K562 (cell line): ENCODE measurements at regions not wholly inside any gene's neighbourhood (a gene's known extent, or its start where the extent isn't known, plus 50 kb on each side); places are given as distances from the start of the nearest gene placed in this dataset.

Experiments
- ATAC-seq: fragments of 200-7000 bp; cut with Tn5 transposase; 3 replicates; pipeline ENCODE4 v1.9.1; 2020; ENCODE audit warnings: moderate library complexity
- BruUV-seq: library from RNA; stranded (reverse); fragments of 400-500 nt; replicated peaks from 2 replicates; lab custom pipeline; 2021; lab: Mats Ljungman, UMichigan
- CTCF ChIA-PET: fragments of 300-600 bp; formaldehyde crosslinking; extraction: SDS; loops from one replicate; lab custom pipeline; 2021; ENCODE audit warnings: low intra/inter-chr PET ratio; lab: Yijun Ruan, JAX
- POLR2A ChIA-PET: fragments of 300-600, 350-650 bp; sonication (Branson Sonifier 250); formaldehyde crosslinking; extraction: SDS; loops from one replicate; lab custom pipeline; 2021; ENCODE audit warnings: antibody characterized with exemption, inconsistent platforms; lab: Yijun Ruan, JAX
- DNase-seq, 4 experiments: peaks; one replicate each; pipeline versions ENCODE4 v3.0.0 to v3.0.0-alpha.2; 2011 to 2018; ENCODE audit warnings: low spot score in 3 of 4, mixed read lengths in 3 of 4; ENCODE audit errors: extremely low read depth in 1 of 4
- FAIRE-seq: peaks from 2 replicates; lab custom pipeline; 2011; peaks lifted over from hg19 to GRCh38; lab: Jason Lieb, UNC
- H2AFZ ChIP-seq: 2 replicates; pipeline ENCODE4 v1.6.0; 2011; ENCODE audit warnings: low read depth, low read length, control low read depth, inconsistent platforms
- H3K27ac ChIP-seq: fragments of 200-600 bp; 3 replicates; pipeline ENCODE4 v1.8.0; 2011; ENCODE audit warnings: low read depth, mild to moderate bottlenecking, control low read depth, inconsistent platforms, low read length, moderate library complexity, mixed read lengths; ENCODE audit errors: extremely low read depth
- H3K27me3 ChIP-seq, 2 experiments: fragments of 300-600 bp in 1 of 2; 2 replicates in 1 of 2; 3 replicates in 1 of 2; pipeline versions ENCODE4 v1.6.0 to v1.8.0; 2011; ENCODE audit warnings: inconsistent platforms in 2 of 2, low read length in 2 of 2, mild to moderate bottlenecking in 1 of 2, mixed read lengths in 1 of 2, moderate library complexity in 1 of 2; ENCODE audit not compliant: control insufficient read depth in 2 of 2, insufficient read depth in 2 of 2
- H3K36me3 ChIP-seq: fragments of 300-600 bp; 3 replicates; pipeline ENCODE4 v1.8.0; 2011; ENCODE audit warnings: mild to moderate bottlenecking, low read length, inconsistent platforms; ENCODE audit not compliant: control insufficient read depth, insufficient read depth
- H3K4me1 ChIP-seq, 2 experiments: fragments of 200-600 bp in 1 of 2; replicated peaks in 1 of 2; 2 replicates in 1 of 2; 3 replicates in 1 of 2; pipeline versions ENCODE4 v1.5.1 to v1.8.0; 2011; ENCODE audit warnings: inconsistent platforms in 2 of 2, low read length in 2 of 2, mild to moderate bottlenecking in 1 of 2, mixed read lengths in 1 of 2, moderate library complexity in 1 of 2; ENCODE audit not compliant: control insufficient read depth in 2 of 2, insufficient read depth in 2 of 2
- H3K4me2 ChIP-seq: 2 replicates; pipeline ENCODE4 v1.6.1; 2011; ENCODE audit warnings: low read length, control low read depth, inconsistent platforms, mixed read lengths; ENCODE audit not compliant: insufficient read depth
- H3K4me3 ChIP-seq: fragments of 200-600 bp; sonication (generic), shearing (Covaris generic); 2 replicates; pipeline ENCODE4 v1.5.1; 2016; ENCODE audit warnings: control low read depth, inconsistent platforms
- H3K79me2 ChIP-seq: fragments of 200-600 bp; 3 replicates; pipeline ENCODE4 v1.8.0; 2011; ENCODE audit warnings: low read length, inconsistent platforms; ENCODE audit not compliant: control insufficient read depth, insufficient read depth
- H3K9ac ChIP-seq, 2 experiments: 2 replicates each; pipeline versions ENCODE4 v1.6.0 to v1.6.1; 2011; ENCODE audit warnings: low read depth in 2 of 2, low read length in 2 of 2, control low read depth in 1 of 2, inconsistent platforms in 1 of 2, mild to moderate bottlenecking in 1 of 2, mixed read lengths in 1 of 2; ENCODE audit not compliant: insufficient read depth in 1 of 2
- H3K9me1 ChIP-seq: one replicate; pipeline ENCODE4 v1.6.0; 2011; ENCODE audit warnings: inconsistent platforms, mild to moderate bottlenecking, low read length, moderate library complexity; ENCODE audit not compliant: control insufficient read depth, insufficient read depth
- H3K9me3 ChIP-seq: replicated peaks from 2 replicates; pipeline ENCODE4 v1.5.1; 2011; ENCODE audit warnings: low read depth, low read length, inconsistent platforms; ENCODE audit not compliant: control insufficient read depth, insufficient read depth
- H4K20me1 ChIP-seq: replicated peaks from 2 replicates; pipeline ENCODE4 v1.6.1; 2011; ENCODE audit warnings: low read length, inconsistent platforms, mixed read lengths; ENCODE audit not compliant: control insufficient read depth, insufficient read depth
- ARID3A ChIP-seq: IDR thresholded peaks from 2 replicates; pipeline ENCODE4 v1.6.1; 2012; ENCODE audit warnings: low read depth, low read length, improper control_type of control experiment, borderline replicate concordance
- CBX1 ChIP-seq: sonication (generic); IDR thresholded peaks from 2 replicates; pipeline ENCODE4 v1.6.1; 2016; ENCODE audit warnings: antibody characterized with exemption, low read depth, mild to moderate bottlenecking
- ZBTB11 ChIP-seq, 3 experiments: fragments of 200-800 bp in 1 of 3; fragments of 250-450 bp in 1 of 3; fragments of 450-650 bp in 1 of 3; sonication (Bioruptor Pico) in 1 of 3; sonication (Bioruptor generic) in 1 of 3; formaldehyde crosslinking in 1 of 3; IDR thresholded peaks; 2 replicates each; pipeline versions ENCODE4 v1.6.1 to v1.8.0; 2016 to 2022; ENCODE audit warnings: mild to moderate bottlenecking in 2 of 3, missing genetic modification characterization in 2 of 3, missing compliant biosample characterization in 1 of 3, moderate library complexity in 1 of 3
- ZNF76 ChIP-seq: fragments of 250-450 bp; sonication (Bioruptor Pico); IDR thresholded peaks from 2 replicates; pipeline ENCODE4 v1.4.0; 2020; ENCODE audit warnings: mild to moderate bottlenecking, moderate library complexity, borderline replicate concordance
- WGBS: fragments of 100-300 bp; shearing (Covaris generic); methylation state at CpG from one replicate; pipeline ENCODE4 v1.1.6; 2016; ENCODE audit warnings: low coverage, mixed read lengths; ENCODE audit not compliant: insufficient coverage; ENCODE audit errors: missing lambda C conversion rate; 5-methylcytosine and 5-hydroxymethylcytosine counted together
- in situ Hi-C: fragments of 300-500 bp; cut with MboI; formaldehyde crosslinking; loops from 4 replicates; pipeline ENCODE4 v1.15.0; 2018; ENCODE audit warnings: inconsistent platforms, mixed read lengths
- intact Hi-C: fragments of 100-400 bp; cut with micrococcal nuclease; formaldehyde crosslinking; loops from 2 replicates; pipeline ENCODE4 v1.14.2; 2022

DNA sequence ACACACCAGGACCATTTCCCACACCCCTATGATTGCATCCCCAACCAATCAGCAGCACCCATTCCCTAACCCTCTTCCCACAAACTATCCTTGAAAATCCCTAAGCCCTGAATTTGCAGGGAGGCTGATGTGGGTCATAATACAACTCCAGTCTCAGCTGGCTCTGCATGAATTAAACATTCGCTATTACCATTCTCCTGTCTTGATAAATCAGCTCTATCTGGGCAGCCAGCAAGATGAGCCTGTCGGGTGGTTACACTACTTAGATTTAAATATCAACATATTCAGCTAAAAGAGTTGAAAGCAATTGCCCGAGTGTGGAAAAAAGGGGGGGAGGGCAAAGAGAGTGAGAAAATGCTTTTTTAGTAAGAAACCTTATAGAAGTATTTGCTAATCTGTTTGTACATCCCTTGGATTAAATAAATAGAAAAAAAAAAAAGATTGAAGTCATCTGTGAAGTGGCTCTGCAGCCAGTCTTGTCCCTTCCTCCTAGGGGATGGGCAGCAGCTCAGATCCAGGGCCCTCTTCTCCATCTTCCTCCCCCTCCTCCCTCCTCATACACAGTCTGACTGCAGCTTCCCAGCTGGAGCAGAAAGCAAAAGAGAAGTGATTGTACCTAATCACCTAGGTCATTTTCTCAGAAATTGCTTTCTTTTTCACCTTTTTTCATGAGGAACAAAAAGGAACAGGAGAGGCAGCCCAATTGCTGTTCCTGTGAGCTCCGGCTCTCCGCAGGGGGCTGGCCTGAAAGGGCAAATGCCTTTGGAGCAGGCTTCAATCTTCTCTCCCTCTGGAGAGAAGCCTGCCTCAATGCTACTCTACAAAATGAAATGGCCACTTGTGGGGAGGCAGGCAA, 356.6 kb upstream of the SULF2 start:
- H3K9me1 ChIP-seq = no peaks in the 10 kb centered on the region
- H3K27ac ChIP-seq = no peak overlapping the region
- no peak overlapping the region for H3K9ac ChIP-seq
- peaks cover 2 to 11% of the 10 kb centered on the region in 2 experiments; a peak in 2 of 5 replicates for H3K27me3 ChIP-seq
- intact Hi-C loops = no loop called here
- no peak overlapping the region for H3K4me3 ChIP-seq
- in situ Hi-C loops = no loop called here
- DNase-seq = no peak
- POLR2A ChIA-PET = interaction anchor here (0.6 to 0.9 kb wide), 3 partner anchors 17 to 884 kb away, joined by 3 read pairs; no protein-coding TSS in a partner anchor
- CTCF ChIA-PET = no interaction called here
- no peaks in the 10 kb centered on the region for H3K36me3 ChIP-seq
- no peaks in the 10 kb centered on the region for H3K9me3 ChIP-seq
- H3K4me2 ChIP-seq = no peak overlapping the region
- TF ChIP-seq ZNF76 (CRISPR knock-in tag) (0 out of 2 replicates have a peak, but pooled peaks have one; percentile 54), CBX1 (peak; percentile 40; the same call in 1 of the 2 replicates), ZBTB11 (CRISPR knock-in tag; IDR thresholded peaks at IDR 0.05) (peak in 1 of 3 experiments; percentile 55; a peak in 1 of 6 replicates), ARID3A (no peak)
- TF ChIP-seq, all 486 proteins: peak for 3
- no peak overlapping the region for H2AFZ ChIP-seq
- H4K20me1 ChIP-seq = no peaks in the 10 kb centered on the region
- WGBS = 23% methylated on average over 5 of the region's 5 CpGs
- peaks cover 0 to 10% of the 10 kb centered on the region in 2 experiments; a peak in 1 of 5 replicates for H3K4me1 ChIP-seq
- H3K79me2 ChIP-seq = no peaks in the 10 kb centered on the region
- no TSS peak for BruUV-seq
- FAIRE-seq = no peak
- ATAC-seq = no peak
